Psoas muscle (tissue), 7 donors: ENCODE measurements at regions not wholly inside any gene's neighbourhood (a gene's known extent, or its start where the extent isn't known, plus 50 kb on each side); places are given as distances from the start of the nearest gene placed in this dataset.

ENCODE experiments used
- ATAC-seq, 4 donors: fragments of 200-7000 bp; cut with Tn5 transposase; one replicate each; pipeline ENCODE4 v1.9.1; 2020; ENCODE audit warnings: moderate library complexity in 3 of 4, mild to moderate bottlenecking in 2 of 4
- DNase-seq, 2 donors: peaks; one replicate each; pipeline ENCODE4 v3.0.0-alpha.2; 2020
- H3K27ac ChIP-seq: fragments of 200-600 bp; one replicate; pipeline ENCODE4 v1.8.0; 2022
- H3K27me3 ChIP-seq, 3 donors: fragments of 200-600 bp in 1 of 3; one replicate each; pipeline versions ENCODE4 v1.6.1 to v1.8.0; 2013 to 2022; ENCODE audit warnings: low read length in 2 of 3, mild to moderate bottlenecking in 2 of 3, moderate library complexity in 1 of 3; ENCODE audit not compliant: insufficient read depth in 3 of 3
- H3K36me3 ChIP-seq, 2 donors: fragments of 200-600 bp in 1 of 2; one replicate each; pipeline versions ENCODE4 v1.6.1 to v1.8.0; 2013 to 2022; ENCODE audit warnings: low read depth in 1 of 2, mild to moderate bottlenecking in 1 of 2, moderate library complexity in 1 of 2; ENCODE audit not compliant: insufficient read depth in 1 of 2
- H3K4me1 ChIP-seq: fragments of 200-600 bp; one replicate; pipeline ENCODE4 v1.8.0; 2022
- H3K4me3 ChIP-seq: fragments of 200-600 bp; one replicate; pipeline ENCODE4 v1.8.0; 2022; ENCODE audit warnings: mild to moderate bottlenecking
- H3K9me3 ChIP-seq: fragments of 200-600 bp; one replicate; pipeline ENCODE4 v1.8.0; 2022
- CTCF ChIP-seq: fragments of 200-600 bp; IDR thresholded peaks from one replicate; pipeline ENCODE4 v1.8.0; 2022; ENCODE audit warnings: antibody characterized with exemption
- WGBS, 3 donors: extraction: QIAGEN DNeasy Blood & Tissue Kit; methylation state at CpG; one replicate each; pipeline versions ENCODE4 v1.1.6 to v1.1.7; 2013; 5-methylcytosine and 5-hydroxymethylcytosine counted together
- intact Hi-C, 2 donors: fragments of 100-400 bp; cut with DNase I; formaldehyde crosslinking; loops; one replicate each; pipeline versions ENCODE4 v1.11.0 to v1.14.2; 2022
- donor health status: healthy with polysubstance abuse.
- donor health status: DM: no; HTN: no; CAD: no; lungs with moderate emphysema.
- donor health status: Bipolar disorder and iron deficiency.
- donor health status: healthy.
- donor health status: DM: yes; HTN: yes; CAD: no.
- donor health status: DM: no; HTN: no; CAD: no.
- donor health status: DM: yes; HTN: yes; CAD: no.

GRCh38 chr6:104640150-104640700 is 219.5 kb downstream of the HACE1 start:
- Histone ChIP-seq H3K27me3 (no peaks in the 10 kb centered on the region), H3K4me3 (no peak overlapping the region), H3K27ac (no peak overlapping the region), H3K36me3 (no peaks in the 10 kb centered on the region), H3K9me3 (no peaks in the 10 kb centered on the region), H3K4me1 (no peaks in the 10 kb centered on the region)
- no peak for TF ChIP-seq CTCF
- ATAC-seq, result no peak
- 39 to 48% (median 40%) methylated on average over 5 of the region's 5 CpGs for WGBS, 3 donors
- intact Hi-C loops, result no loop called here
- DNase-seq, result no peak

GRCh38 chr6:104639668-104640067 is 220.1 kb downstream of the HACE1 start:
- Histone ChIP-seq H3K4me3 (no peak overlapping the region), H3K27ac (no peak overlapping the region), H3K9me3 (no peaks in the 10 kb centered on the region), H3K36me3 (no peaks in the 10 kb centered on the region), H3K4me1 (no peaks in the 10 kb centered on the region), H3K27me3 (no peaks in the 10 kb centered on the region)
- intact Hi-C loops, result no loop called here
- no peak for TF ChIP-seq CTCF
- ATAC-seq (no peak), DNase-seq (no peak)

- Histone ChIP-seq H3K9me3 (no peaks in the 10 kb centered on the region), H3K36me3 (no peaks in the 10 kb centered on the region), H3K27ac (no peak overlapping the region), H3K4me1 (no peaks in the 10 kb centered on the region), H3K4me3 (no peak overlapping the region), H3K27me3 (no peaks in the 10 kb centered on the region)
- whole genome bisulfite sequencing, 3 donors, result 49 to 63% (median 51%) methylated on average over 4 of the region's 4 CpGs
- TF ChIP-seq CTCF, result no peak
- ATAC-seq (peak in 3 of 4 donors; percentile 30 to 61 (median 50)), DNase-seq (peak in 1 of 2 donors; percentile 32)
- intact Hi-C loops, result no loop called here
Observed at GRCh38 chr6:104638841-104639290, 220.9 kb downstream of the HACE1 start.

- 47 to 59% (median 55%) methylated on average over 4 of the region's 4 CpGs for WGBS, 3 donors
- TF ChIP-seq CTCF, result no peak
- Histone ChIP-seq H3K4me1 (no peaks in the 10 kb centered on the region), H3K9me3 (no peaks in the 10 kb centered on the region), H3K36me3 (no peaks in the 10 kb centered on the region), H3K27me3 (no peaks in the 10 kb centered on the region), H3K27ac (no peak overlapping the region), H3K4me3 (no peak overlapping the region)
- DNase-seq (no peak), ATAC-seq (no peak)
- intact Hi-C loops, result no loop called here
Observed at GRCh38 chr6:104633125-104633524, 226.6 kb downstream of the HACE1 start.

- intact Hi-C loops, result no loop called here
- Histone ChIP-seq H3K36me3 (no peaks in the 10 kb centered on the region), H3K9me3 (no peaks in the 10 kb centered on the region), H3K4me1 (no peaks in the 10 kb centered on the region), H3K27me3 (no peaks in the 10 kb centered on the region), H3K27ac (no peak overlapping the region), H3K4me3 (no peak overlapping the region)
- no peak for TF ChIP-seq CTCF
- no peak for ATAC-seq
- no peak for DNase-seq
- 89 to 100% (median 93%) methylated on average over 2 of the region's 2 CpGs for WGBS, 3 donors
Observed at GRCh38 chr6:104632588-104632987, 227.1 kb downstream of the HACE1 start.
